H9 (cell line): ENCODE measurements at regions not wholly inside any gene's neighbourhood (a gene's known extent, or its start where the extent isn't known, plus 50 kb on each side); places are given as distances from the start of the nearest gene placed in this dataset.

Experiments
- DNase-seq: peaks from one replicate; pipeline ENCODE4 v3.0.0-alpha.2; 2017
- H2AFZ ChIP-seq: one replicate; pipeline ENCODE4 v1.6.1; 2013; ENCODE audit warnings: mild to moderate bottlenecking, low read length, control low read depth, moderate library complexity
- H2AK5ac ChIP-seq: 2 replicates; pipeline ENCODE4 v1.6.1; 2013; ENCODE audit warnings: low read length, control low read depth, mixed read lengths; ENCODE audit not compliant: insufficient read length
- H2BK120ac ChIP-seq: one replicate; pipeline ENCODE4 v1.6.1; 2013; ENCODE audit warnings: low read depth, mild to moderate bottlenecking, low read length, control low read depth, inconsistent platforms; ENCODE audit not compliant: poor library complexity, severe bottlenecking
- H2BK12ac ChIP-seq: 2 replicates; pipeline ENCODE4 v1.6.1; 2013; ENCODE audit warnings: low read length, control low read depth, mixed read lengths, low read depth; ENCODE audit not compliant: insufficient read length
- H2BK15ac ChIP-seq: 2 replicates; pipeline ENCODE4 v1.6.1; 2013; ENCODE audit warnings: low read depth, low read length, control low read depth
- H2BK20ac ChIP-seq: one replicate; pipeline ENCODE4 v1.6.1; 2013; ENCODE audit warnings: low read depth, mild to moderate bottlenecking, low read length, control low read depth, inconsistent platforms; ENCODE audit not compliant: poor library complexity, severe bottlenecking
- H2BK5ac ChIP-seq: 2 replicates; pipeline ENCODE4 v1.6.1; 2013; ENCODE audit warnings: low read length, control low read depth, mixed read lengths; ENCODE audit not compliant: insufficient read length
- H3K14ac ChIP-seq: 2 replicates; pipeline ENCODE4 v1.6.1; 2013; ENCODE audit warnings: low read length, control low read depth; ENCODE audit not compliant: insufficient read depth
- H3K18ac ChIP-seq: 2 replicates; pipeline ENCODE4 v1.6.1; 2013; ENCODE audit warnings: low read depth, mild to moderate bottlenecking, mixed read lengths, low read length, control low read depth; ENCODE audit not compliant: insufficient read length
- H3K23ac ChIP-seq: 2 replicates; pipeline ENCODE4 v1.6.1; 2013; ENCODE audit warnings: low read length, control low read depth, mixed read lengths, low read depth; ENCODE audit not compliant: insufficient read length
- H3K23me2 ChIP-seq: 2 replicates; pipeline ENCODE4 v1.6.1; 2013; ENCODE audit warnings: low read depth, mild to moderate bottlenecking, mixed read lengths, low read length, control low read depth; ENCODE audit not compliant: insufficient read length, poor library complexity, severe bottlenecking
- H3K27ac ChIP-seq: 2 replicates; pipeline ENCODE4 v1.5.1; 2013; ENCODE audit warnings: low read length, control low read depth, mixed read lengths, low read depth; ENCODE audit not compliant: insufficient read length
- H3K27me3 ChIP-seq: 2 replicates; pipeline ENCODE4 v1.6.1; 2013; ENCODE audit warnings: low read length, control low read depth, inconsistent platforms; ENCODE audit not compliant: insufficient read depth
- H3K4ac ChIP-seq: 2 replicates; pipeline ENCODE4 v1.6.1; 2013; ENCODE audit warnings: low read depth, mild to moderate bottlenecking, control low read depth, inconsistent platforms, low read length, moderate library complexity
- H3K4me1 ChIP-seq: 2 replicates; pipeline ENCODE4 v1.6.1; 2013; ENCODE audit warnings: low read length, control low read depth, inconsistent platforms; ENCODE audit not compliant: insufficient read depth
- H3K4me2 ChIP-seq: 2 replicates; pipeline ENCODE4 v1.6.1; 2013; ENCODE audit warnings: low read length, control low read depth, mixed read lengths; ENCODE audit not compliant: insufficient read length, insufficient read depth
- H3K56ac ChIP-seq: 2 replicates; pipeline ENCODE4 v1.6.1; 2013; ENCODE audit warnings: low read depth, mild to moderate bottlenecking, mixed read lengths, low read length, control low read depth; ENCODE audit not compliant: insufficient read length
- H3K79me1 ChIP-seq: 2 replicates; pipeline ENCODE4 v1.6.1; 2013; ENCODE audit warnings: low read depth, mild to moderate bottlenecking, moderate library complexity, low read length, control low read depth, inconsistent platforms; ENCODE audit not compliant: insufficient read depth, poor library complexity, severe bottlenecking
- H3K79me2 ChIP-seq: 2 replicates; pipeline ENCODE4 v1.6.1; 2013; ENCODE audit warnings: low read length, control low read depth, inconsistent platforms; ENCODE audit not compliant: insufficient read depth
- H3K9ac ChIP-seq: 2 replicates; pipeline ENCODE4 v1.6.1; 2013; ENCODE audit warnings: low read length, control low read depth, mixed read lengths; ENCODE audit not compliant: insufficient read length; ENCODE audit errors: extremely low read depth
- H3K9me3 ChIP-seq: one replicate; pipeline ENCODE4 v1.6.1; 2013; ENCODE audit warnings: low read depth, low read length, inconsistent platforms; ENCODE audit not compliant: control insufficient read depth
- H3T11ph ChIP-seq: one replicate; pipeline ENCODE4 v1.6.1; 2013; ENCODE audit warnings: mild to moderate bottlenecking, low read length, control low read depth, inconsistent platforms
- H4K20me1 ChIP-seq: one replicate; pipeline ENCODE4 v1.6.1; 2013; ENCODE audit not compliant: control insufficient read depth, insufficient read length, insufficient read depth
- H4K5ac ChIP-seq: 2 replicates; pipeline ENCODE4 v1.6.1; 2013; ENCODE audit warnings: low read depth, mild to moderate bottlenecking, mixed read lengths, low read length, control low read depth; ENCODE audit not compliant: insufficient read length
- H4K8ac ChIP-seq: replicated peaks from 2 replicates; pipeline ENCODE4 v1.6.1; 2013; ENCODE audit warnings: low read length, control low read depth, mixed read lengths, low read depth; ENCODE audit not compliant: insufficient read length
- H4K91ac ChIP-seq: 2 replicates; pipeline ENCODE4 v1.6.1; 2013; ENCODE audit warnings: low read depth, mild to moderate bottlenecking, moderate library complexity, mixed read lengths, low read length, control low read depth; ENCODE audit not compliant: insufficient read length
- H3K27ac Mint-ChIP-seq, 3 experiments: 2 replicates in 2 of 3; 3 replicates in 1 of 3; pipeline ENCODE4 v1.8.0; 2020 to 2021; ENCODE audit warnings: mixed read lengths in 3 of 3, mild to moderate bottlenecking in 1 of 3, moderate library complexity in 1 of 3
- H3K27me3 Mint-ChIP-seq: 2 replicates; pipeline ENCODE4 v1.8.0; 2021; ENCODE audit warnings: low read depth, mild to moderate bottlenecking, moderate library complexity, mixed read lengths
- H3K36me3 Mint-ChIP-seq, 3 experiments: 2 replicates in 2 of 3; 3 replicates in 1 of 3; pipeline ENCODE4 v1.8.0; 2020 to 2021; ENCODE audit warnings: low read depth in 3 of 3, mixed read lengths in 3 of 3; ENCODE audit not compliant: insufficient read depth in 1 of 3
- H3K4me1 Mint-ChIP-seq, 2 experiments: 2 replicates each; pipeline ENCODE4 v1.8.0; 2020; ENCODE audit warnings: mixed read lengths in 2 of 2
- H3K4me3 Mint-ChIP-seq, 2 experiments: 2 replicates in 1 of 2; 3 replicates in 1 of 2; pipeline ENCODE4 v1.8.0; 2020 to 2021; ENCODE audit warnings: mild to moderate bottlenecking in 2 of 2, mixed read lengths in 2 of 2, moderate library complexity in 1 of 2
- H3K9me3 Mint-ChIP-seq, 2 experiments: 2 replicates in 1 of 2; 3 replicates in 1 of 2; pipeline ENCODE4 v1.8.0; 2020; ENCODE audit warnings: mild to moderate bottlenecking in 2 of 2, mixed read lengths in 2 of 2, moderate library complexity in 1 of 2
- CTCF ChIP-seq: fragments of 200-600 bp; sonication (generic); conservative IDR thresholded peaks from 3 replicates; pipeline ENCODE4 v1.8.0; 2021; ENCODE audit warnings: antibody characterized with exemption, mild to moderate bottlenecking
- WGBS: extraction: QIAGEN DNeasy Blood & Tissue Kit; methylation state at CpG from one replicate; pipeline ENCODE4 v1.1.7; 2013; ENCODE audit warnings: missing lambda C conversion rate, low lambda C conversion rate, mixed read lengths; ENCODE audit not compliant: insufficient read length; ENCODE audit errors: extremely low coverage; 5-methylcytosine and 5-hydroxymethylcytosine counted together

GRCh38 chrX:6644411-6644810, 109.5 kb upstream of the VCX3A start:
- H3K23ac ChIP-seq, result no peak overlapping the region
- Mint-ChIP-seq H3K9me3 (peaks cover 14 to 24% of the 10 kb centered on the region in 2 experiments), H3K4me1 (peaks cover 17% of the 10 kb centered on the region in 2 experiments), H3K4me3 (no peak overlapping the region), H3K27me3 (no peaks in the 10 kb centered on the region), H3K27ac (no peak overlapping the region), H3K36me3 (peaks cover 11 to 27% (median 14%) of the 10 kb centered on the region in 3 experiments)
- H2BK12ac ChIP-seq, result no peak overlapping the region
- H2AK5ac ChIP-seq, result no peak overlapping the region
- WGBS, result no CpG with 5 or more reads among the region's 4 CpGs
- no peak overlapping the region for H4K91ac ChIP-seq
- no peak overlapping the region for H3T11ph ChIP-seq
- H3K14ac ChIP-seq, result no peak overlapping the region
- no peaks in the 10 kb centered on the region for H3K79me1 ChIP-seq
- H4K8ac ChIP-seq, result no peak overlapping the region
- no peaks in the 10 kb centered on the region for H4K20me1 ChIP-seq
- no peak overlapping the region for H3K4ac ChIP-seq
- H3K4me2 ChIP-seq, result no peak overlapping the region
- no peak overlapping the region for H3K9ac ChIP-seq
- H2BK20ac ChIP-seq, result no peak overlapping the region
- H3K18ac ChIP-seq, result no peak overlapping the region
- no peaks in the 10 kb centered on the region for H3K23me2 ChIP-seq
- H2AFZ ChIP-seq, result no peak overlapping the region
- H4K5ac ChIP-seq, result no peak overlapping the region
- no peak overlapping the region for H3K27ac ChIP-seq
- peaks cover 7% of the 10 kb centered on the region for H3K9me3 ChIP-seq
- no peak for DNase-seq
- no peak overlapping the region for H2BK15ac ChIP-seq
- H3K56ac ChIP-seq, result no peak overlapping the region
- H3K4me1 ChIP-seq, result peaks cover 4% of the 10 kb centered on the region; the same call in 1 of the 2 replicates
- no peaks in the 10 kb centered on the region for H3K79me2 ChIP-seq
- H2BK120ac ChIP-seq, result no peak overlapping the region
- H3K27me3 ChIP-seq, result no peaks in the 10 kb centered on the region
- peak; percentile 65 for TF ChIP-seq CTCF
- no peak overlapping the region for H2BK5ac ChIP-seq
